Jurkat, Clone E6-1 (cell line): ENCODE measurements at regions not wholly inside any gene's neighbourhood (a gene's known extent, or its start where the extent isn't known, plus 50 kb on each side); places are given as distances from the start of the nearest gene placed in this dataset.

ENCODE experiments used
- DNase-seq: peaks from one replicate; pipeline ENCODE4 v3.0.0-alpha.2; 2011; ENCODE audit warnings: low read depth, low spot score
- H3K4me3 ChIP-seq: 2 replicates; pipeline ENCODE4 v1.5.1; 2011; ENCODE audit warnings: mild to moderate bottlenecking, low read length, control low read depth, moderate library complexity

GRCh38 chr5:4081059-4081458 is 485.4 kb downstream of the IRX1 start:
- no peak for DNase-seq
- H3K4me3 ChIP-seq = no peak overlapping the region

DNA sequence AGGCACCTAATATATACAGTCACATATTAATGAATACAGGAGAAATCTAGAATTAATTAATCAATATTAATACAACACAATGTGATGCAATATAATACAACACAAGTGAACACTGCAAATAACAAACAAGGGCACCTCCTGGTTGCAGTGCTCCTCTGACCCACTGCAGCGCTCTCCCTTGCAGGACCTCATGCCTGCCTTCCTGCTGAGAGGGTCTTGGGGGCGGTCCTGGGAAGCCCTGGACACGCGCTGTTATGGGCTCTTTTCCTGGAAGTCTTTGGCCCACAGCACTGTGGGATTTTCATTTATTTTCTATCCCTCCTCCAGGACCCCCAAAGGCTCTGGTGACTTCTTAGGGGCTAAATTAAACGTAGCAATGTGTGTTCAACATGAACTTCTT is 485.8 kb downstream of the IRX1 start:
- H3K4me3 ChIP-seq = no peak overlapping the region
- DNase-seq = no peak

- no peak overlapping the region for H3K4me3 ChIP-seq
- DNase-seq = no peak
These were observed 487.4 kb downstream of the IRX1 start for GRCh38 chr5:4082966-4083564.

GRCh38 chr5:4083591-4084337 is 488.1 kb downstream of the IRX1 start:
- no peak for DNase-seq
- H3K4me3 ChIP-seq = no peak overlapping the region

DNA sequence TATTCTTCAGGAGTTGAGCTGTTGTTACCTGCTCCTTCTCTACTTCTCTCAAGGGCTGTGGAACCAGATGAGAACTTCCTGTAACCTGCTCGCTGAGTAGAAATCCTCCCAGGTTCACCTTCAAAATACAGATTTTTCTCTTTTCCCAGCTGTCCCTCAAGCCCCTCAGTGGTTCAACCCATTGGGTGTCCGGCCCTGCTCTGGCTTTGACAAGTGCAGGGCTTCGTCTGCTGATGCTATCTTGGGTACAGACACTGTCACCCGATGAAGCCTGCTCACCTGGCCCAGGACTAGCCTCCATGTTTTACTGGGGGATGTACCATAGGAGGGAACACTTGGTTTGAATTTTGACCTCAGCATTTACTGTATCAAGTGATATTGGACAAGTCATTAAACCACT is 490.4 kb downstream of the IRX1 start:
- DNase-seq = no peak
- no peak overlapping the region for H3K4me3 ChIP-seq

DNA sequence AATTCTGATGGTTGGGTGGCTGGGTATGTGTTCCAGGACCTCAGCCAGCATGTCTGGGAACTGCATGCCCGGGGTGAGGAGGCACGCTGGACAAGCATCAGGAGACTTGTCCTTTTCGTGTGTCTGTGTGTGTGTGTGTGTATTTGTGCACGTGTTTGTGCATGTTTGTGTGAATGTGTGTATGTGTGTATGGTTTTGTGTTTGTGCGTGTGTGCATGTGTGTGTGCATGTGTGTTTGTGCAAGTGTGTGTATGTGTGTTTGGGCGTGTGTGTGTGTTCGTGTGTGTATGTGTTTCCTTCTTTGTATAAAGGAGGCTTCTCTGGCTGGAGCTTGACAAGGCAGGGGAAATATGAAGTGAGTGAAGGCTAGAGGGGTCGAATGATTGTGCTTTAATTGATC is 491.5 kb downstream of the IRX1 start:
- H3K4me3 ChIP-seq = no peak overlapping the region
- DNase-seq = no peak

GRCh38 chr5:4089087-4089486 is 493.5 kb downstream of the IRX1 start:
- no peak for DNase-seq
- H3K4me3 ChIP-seq = no peak overlapping the region

GRCh38 chr5:4093236-4093635 is 497.6 kb downstream of the IRX1 start:
- no peak overlapping the region for H3K4me3 ChIP-seq
- DNase-seq = no peak

DNA sequence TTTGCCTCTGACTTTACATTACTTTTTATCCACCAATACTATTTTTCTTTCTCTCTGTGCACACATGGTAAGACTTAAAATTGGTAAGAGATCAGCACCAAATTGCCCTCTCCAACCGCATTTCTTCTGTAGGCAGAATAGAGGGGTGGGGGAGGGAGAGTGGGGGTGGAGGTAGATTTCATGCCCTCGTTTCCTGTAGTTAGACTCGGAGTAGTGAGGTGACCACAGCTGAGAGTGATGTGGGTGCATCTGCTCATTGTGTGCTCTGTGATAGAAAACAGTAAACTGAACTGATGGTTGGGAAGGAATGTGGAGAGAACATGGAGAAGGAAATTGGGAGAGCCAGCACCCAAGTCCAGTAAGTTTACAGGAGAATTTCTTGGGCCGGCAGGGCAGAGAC is 498.3 kb downstream of the IRX1 start:
- peak; percentile 83 for DNase-seq
- no peak overlapping the region for H3K4me3 ChIP-seq

GRCh38 chr5:4095918-4096630 is 500.4 kb downstream of the IRX1 start:
- DNase-seq = no peak
- H3K4me3 ChIP-seq = no peak overlapping the region

DNA sequence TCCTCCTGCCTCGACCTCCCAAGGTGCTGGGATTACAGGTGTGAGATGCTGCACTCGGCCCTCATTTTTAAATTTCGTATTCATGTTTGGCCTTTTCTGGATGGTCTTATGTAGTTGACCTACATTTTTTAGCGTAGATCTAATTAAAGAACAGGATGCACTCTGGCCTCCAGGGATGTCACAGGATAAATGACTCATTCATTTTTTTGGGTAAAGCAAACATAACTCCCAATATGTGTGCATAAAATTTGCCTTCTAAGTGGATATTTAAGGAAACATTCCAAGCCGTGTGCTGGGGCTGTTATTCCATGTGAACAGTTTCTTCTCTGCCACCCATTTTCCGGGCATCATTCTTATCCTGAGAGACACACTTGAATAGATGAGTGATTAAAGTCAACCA is 501.6 kb downstream of the IRX1 start:
- DNase-seq = no peak
- H3K4me3 ChIP-seq = no peak overlapping the region

GRCh38 chr5:4098226-4098625 is 502.6 kb downstream of the IRX1 start:
- DNase-seq = no peak
- H3K4me3 ChIP-seq = no peak overlapping the region

- no peak overlapping the region for H3K4me3 ChIP-seq
- no peak for DNase-seq
These were observed 503.8 kb downstream of the IRX1 start for GRCh38 chr5:4099386-4099785.

DNA sequence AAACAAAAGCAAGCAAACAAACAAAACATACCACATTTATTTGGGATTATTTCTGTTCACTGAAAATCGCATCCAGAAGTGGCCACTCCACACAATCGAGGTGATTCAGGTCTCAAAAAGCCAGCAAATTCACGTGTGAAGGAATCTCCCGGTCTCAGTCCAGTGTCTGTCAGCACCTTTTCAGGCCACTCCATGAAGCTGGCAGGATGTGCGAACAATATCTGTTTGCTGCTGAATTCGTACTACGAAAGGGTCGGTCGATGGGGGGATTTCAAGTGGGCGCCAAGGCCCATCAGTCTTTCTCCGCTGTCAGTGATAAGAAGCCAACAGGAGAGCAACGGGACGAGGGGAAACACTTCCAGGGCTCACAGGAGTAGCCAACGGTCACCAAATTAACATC is 505.1 kb downstream of the IRX1 start:
- no peak for DNase-seq
- H3K4me3 ChIP-seq = no peak overlapping the region

- DNase-seq = no peak
These were observed 505.6 kb downstream of the IRX1 start for GRCh38 chr5:4101189-4101588.

GRCh38 chr5:4104831-4105597 is 509.4 kb downstream of the IRX1 start:
- no peak for DNase-seq
- no peak overlapping the region for H3K4me3 ChIP-seq

More at GRCh38 chr5:4101189-4101588, 505.6 kb downstream of the IRX1 start:
- H3K4me3 ChIP-seq = no peak overlapping the region

DNA sequence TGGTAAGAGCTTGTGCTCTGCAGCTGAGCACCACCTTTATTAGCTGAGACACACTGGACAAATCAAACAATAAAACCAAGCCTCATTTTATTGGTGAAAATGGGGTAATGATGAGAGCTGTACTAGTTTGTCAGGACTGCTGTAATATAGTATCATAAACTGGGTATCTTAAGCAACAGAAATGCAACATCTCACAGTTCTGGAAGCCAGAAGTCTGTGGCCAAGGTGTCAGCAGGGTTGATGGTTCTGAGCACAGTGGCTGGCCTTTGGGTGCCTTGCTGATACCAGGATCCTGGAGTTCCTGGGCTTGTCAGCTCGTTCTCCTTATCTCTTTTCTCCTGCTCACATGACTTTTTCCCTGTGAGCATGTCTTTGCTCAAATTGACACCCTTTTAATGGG is 513.1 kb downstream of the IRX1 start:
- no peak for DNase-seq
- no peak overlapping the region for H3K4me3 ChIP-seq

DNA sequence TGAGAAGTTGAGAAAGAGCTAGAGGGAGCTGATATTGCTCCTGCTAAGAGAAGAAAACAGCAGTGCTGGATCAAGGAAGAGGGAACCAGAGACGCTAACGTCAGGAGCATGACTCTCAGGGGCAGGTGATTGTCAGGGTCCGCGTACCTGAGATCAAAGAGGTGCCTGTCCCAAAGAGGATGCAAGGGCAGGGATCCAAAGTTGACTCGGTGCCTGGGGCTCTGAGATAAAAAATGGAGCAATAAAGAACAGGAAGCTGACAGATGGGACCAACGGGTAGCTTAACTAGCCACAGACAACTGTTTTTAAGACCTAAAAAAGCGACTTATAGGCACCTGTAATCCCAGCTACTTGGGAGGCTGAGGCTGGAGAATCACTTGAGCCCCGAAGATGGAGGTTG is 517.8 kb downstream of the IRX1 start:
- peak; percentile 57 for DNase-seq
- no peak overlapping the region for H3K4me3 ChIP-seq

- H3K4me3 ChIP-seq = no peak overlapping the region
- DNase-seq = no peak
These were observed 518.3 kb downstream of the IRX1 start for GRCh38 chr5:4113905-4114304.

- no peak overlapping the region for H3K4me3 ChIP-seq
- no peak for DNase-seq
These were observed 518.8 kb downstream of the IRX1 start for GRCh38 chr5:4114452-4114851.
